HEK293 (cell line): ENCODE measurements at regions not wholly inside any gene's neighbourhood (a gene's known extent, or its start where the extent isn't known, plus 50 kb on each side); places are given as distances from the start of the nearest gene placed in this dataset.

Experiments
- CTCF ChIA-PET: fragments of 350-600 bp; formaldehyde crosslinking; extraction: SDS; loops from one replicate; lab custom pipeline; 2021; ENCODE audit warnings: antibody characterized with exemption; lab: Yijun Ruan, JAX
- POLR2A ChIA-PET: fragments of 300-600 bp; formaldehyde crosslinking; extraction: SDS; loops from one replicate; lab custom pipeline; 2020; ENCODE audit warnings: antibody characterized with exemption, inconsistent platforms; lab: Yijun Ruan, JAX
- H3K27ac ChIP-seq: fragments of 200-500 bp; sonication (Bioruptor generic); 2 replicates; pipeline ENCODE4 v1.5.1; 2014; ENCODE audit warnings: low read depth, low read length, control low read depth, inconsistent platforms; ENCODE audit errors: extremely low read depth
- H3K36me3 ChIP-seq, 2 experiments: fragments of 200-500 bp in 1 of 2; sonication (Bioruptor generic) in 1 of 2; 1 replicate in 1 of 2; 2 replicates in 1 of 2; pipeline ENCODE4 v1.5.1; 2014 to 2017; ENCODE audit warnings: inconsistent platforms in 2 of 2, low read length in 2 of 2; ENCODE audit not compliant: control insufficient read depth in 2 of 2, insufficient read depth in 1 of 2
- H3K4me1 ChIP-seq: fragments of 200-500 bp; sonication (Bioruptor generic); 2 replicates; pipeline ENCODE4 v1.5.1; 2014; ENCODE audit warnings: mild to moderate bottlenecking, low read length, inconsistent platforms; ENCODE audit not compliant: control insufficient read depth, insufficient read depth
- H3K4me3 ChIP-seq: 2 replicates; pipeline ENCODE4 v1.5.1; 2011; ENCODE audit warnings: low read depth, mild to moderate bottlenecking, control low read depth, low read length, moderate library complexity
- H3K9me3 ChIP-seq: fragments of 200-500 bp; sonication (Bioruptor generic); 2 replicates; pipeline ENCODE4 v1.5.1; 2014; ENCODE audit warnings: low read depth, low read length, inconsistent platforms; ENCODE audit not compliant: control insufficient read depth, insufficient read depth
- PRDM1 ChIP-seq: fragments of 450-650 bp; formaldehyde crosslinking; IDR thresholded peaks from 2 replicates; pipeline ENCODE4; 2016; ENCODE audit warnings: missing biosample characterization, missing genetic modification characterization
- PRDM6 ChIP-seq: fragments of 450-650 bp; formaldehyde crosslinking; IDR thresholded peaks from 2 replicates; pipeline ENCODE4 v1.5.1; 2017; ENCODE audit warnings: missing biosample characterization, missing genetic modification characterization
- SETDB1 ChIP-seq: IDR thresholded peaks from one replicate; pipeline ENCODE4 v1.6.1; 2017; ENCODE audit warnings: mild to moderate bottlenecking, low read length, moderate library complexity, mixed read lengths; ENCODE audit not compliant: insufficient read length
- TCF7L2 ChIP-seq: IDR thresholded peaks from 2 replicates; pipeline ENCODE4 v1.6.1; 2011; ENCODE audit warnings: low read depth, mild to moderate bottlenecking, inconsistent platforms, low read length, moderate library complexity, borderline replicate concordance
- ZFHX2 ChIP-seq: fragments of 450-650 bp; formaldehyde crosslinking; conservative IDR thresholded peaks from 2 replicates; pipeline ENCODE4 v1.5.1; 2016; ENCODE audit warnings: missing biosample characterization, missing genetic modification characterization
- ZNF138 ChIP-seq: fragments of 450-650 bp; formaldehyde crosslinking; IDR thresholded peaks from 2 replicates; pipeline ENCODE4 v1.5.1; 2016; ENCODE audit warnings: missing biosample characterization, missing genetic modification characterization, borderline replicate concordance
- ZNF426 ChIP-seq: fragments of 450-650 bp; formaldehyde crosslinking; IDR thresholded peaks from 2 replicates; pipeline ENCODE4 v1.5.1; 2017; ENCODE audit warnings: missing biosample characterization, missing genetic modification characterization, mild to moderate bottlenecking, inconsistent platforms, moderate library complexity
- ZNF449 ChIP-seq: fragments of 450-650 bp; formaldehyde crosslinking; IDR thresholded peaks from 2 replicates; pipeline ENCODE4 v1.5.1; 2017; ENCODE audit warnings: missing biosample characterization, mild to moderate bottlenecking, missing genetic modification characterization, moderate library complexity
- ZNF48 ChIP-seq: fragments of 450-650 bp; formaldehyde crosslinking; IDR thresholded peaks from 2 replicates; pipeline ENCODE4 v1.5.1; 2016; ENCODE audit warnings: missing biosample characterization, missing genetic modification characterization
- ZNF610 ChIP-seq: fragments of 450-650 bp; formaldehyde crosslinking; IDR thresholded peaks from 2 replicates; pipeline ENCODE4 v1.5.1; 2016; ENCODE audit warnings: missing biosample characterization, missing genetic modification characterization, borderline replicate concordance
- ZNF624 ChIP-seq: fragments of 450-650 bp; formaldehyde crosslinking; IDR thresholded peaks from 2 replicates; pipeline ENCODE4 v1.5.1; 2017; ENCODE audit warnings: missing biosample characterization, missing genetic modification characterization
- ZNF626 ChIP-seq: fragments of 450-650 bp; sonication (Bioruptor Pico); formaldehyde crosslinking; IDR thresholded peaks from 2 replicates; pipeline ENCODE4 v1.5.1; 2018; ENCODE audit warnings: missing biosample characterization, missing genetic modification characterization, inconsistent platforms
- ZNF658 ChIP-seq: fragments of 450-650 bp; formaldehyde crosslinking; IDR thresholded peaks from 2 replicates; pipeline ENCODE4; 2016; ENCODE audit warnings: missing biosample characterization, missing genetic modification characterization
- ZNF677 ChIP-seq: fragments of 450-650 bp; IDR thresholded peaks from 2 replicates; pipeline ENCODE4 v1.5.0; 2018; ENCODE audit warnings: missing biosample characterization, mild to moderate bottlenecking, missing genetic modification characterization, moderate library complexity
- ZNF776 ChIP-seq: fragments of 450-650 bp; formaldehyde crosslinking; IDR thresholded peaks from 2 replicates; pipeline ENCODE4 v1.5.0; 2017; ENCODE audit warnings: missing biosample characterization, missing genetic modification characterization, borderline replicate concordance
- ZNF785 ChIP-seq: fragments of 450-650 bp; formaldehyde crosslinking; IDR thresholded peaks from 2 replicates; pipeline ENCODE4 v1.5.1; 2016; ENCODE audit warnings: missing biosample characterization, missing genetic modification characterization
- TF ChIP-seq, protein P1 (sequence below): fragments of 450-650 bp; formaldehyde crosslinking; IDR thresholded peaks from 2 replicates; pipeline ENCODE4 v1.5.1; 2016; ENCODE audit warnings: missing biosample characterization, missing genetic modification characterization

DNA sequence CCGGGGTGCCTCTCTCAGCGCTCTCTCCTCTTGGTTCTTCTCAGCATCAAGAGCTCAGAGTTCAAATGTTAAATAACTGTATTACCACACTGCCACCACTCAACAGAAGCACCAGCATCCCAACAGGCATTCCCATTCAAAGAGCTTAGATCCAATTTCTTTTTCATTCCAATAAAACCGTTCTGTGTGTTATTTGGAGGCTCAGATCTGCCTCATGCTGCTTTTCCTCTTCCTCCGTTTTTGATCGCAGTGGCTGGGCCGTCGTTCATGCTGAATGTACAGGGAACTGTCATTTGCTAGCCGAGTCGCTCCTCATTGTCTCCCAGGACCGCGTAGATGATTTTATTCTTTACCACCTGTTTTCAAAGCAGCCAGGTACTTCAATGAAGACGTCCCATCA lies 798.9 kb upstream of the SALL3 start:
- no peaks in the 10 kb centered on the region for H3K36me3 ChIP-seq
- CTCF ChIA-PET = no interaction called here
- POLR2A ChIA-PET = no interaction called here
- no peak overlapping the region for H3K4me3 ChIP-seq
- TF ChIP-seq ZNF624 (tag by site-specific recombination) (no peak), ZNF138 (tag by site-specific recombination) (no peak), ZNF48 (no peak), PRDM1 (tag by site-specific recombination) (no peak), ZNF677 (no peak), ZNF785 (tag by site-specific recombination) (no peak), ZNF658 (no peak), ZNF449 (tag by site-specific recombination) (no peak), ZNF626 (tag by site-specific recombination) (no peak)
- no peaks in the 10 kb centered on the region for H3K4me1 ChIP-seq
- no peak overlapping the region for H3K27ac ChIP-seq
- H3K9me3 ChIP-seq = no peaks in the 10 kb centered on the region

DNA sequence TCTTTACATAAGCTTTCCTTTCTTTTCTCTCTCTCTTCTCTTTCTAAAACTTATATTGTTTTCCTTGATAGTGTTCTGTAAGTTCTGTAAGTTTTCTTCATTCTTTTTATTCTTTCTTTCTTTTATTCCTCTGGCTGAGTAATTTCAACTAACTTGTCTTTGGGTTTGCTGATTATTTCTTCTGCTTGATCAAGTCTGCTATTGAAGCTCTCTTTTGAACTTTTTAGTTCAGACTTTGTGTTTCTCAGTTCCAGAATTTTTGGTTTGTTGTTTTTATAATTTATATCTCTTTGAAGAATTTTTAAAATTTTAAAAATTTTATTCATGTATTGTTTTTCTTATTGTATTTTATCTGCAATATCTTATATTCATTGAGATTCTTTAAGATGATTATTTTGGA lies 795.8 kb upstream of the SALL3 start:
- H3K27ac ChIP-seq = no peak overlapping the region
- TF ChIP-seq TCF7L2 (no peak), ZNF610 (tag by site-specific recombination) (no peak), ZNF48 (no peak), ZNF776 (no peak), SETDB1 (peak; percentile 79), PRDM6 (tag by site-specific recombination) (no peak), ZFHX2 (tag by site-specific recombination) (no peak), ZNF426 (tag by site-specific recombination) (no peak)
- TF ChIP-seq, protein P1, sequence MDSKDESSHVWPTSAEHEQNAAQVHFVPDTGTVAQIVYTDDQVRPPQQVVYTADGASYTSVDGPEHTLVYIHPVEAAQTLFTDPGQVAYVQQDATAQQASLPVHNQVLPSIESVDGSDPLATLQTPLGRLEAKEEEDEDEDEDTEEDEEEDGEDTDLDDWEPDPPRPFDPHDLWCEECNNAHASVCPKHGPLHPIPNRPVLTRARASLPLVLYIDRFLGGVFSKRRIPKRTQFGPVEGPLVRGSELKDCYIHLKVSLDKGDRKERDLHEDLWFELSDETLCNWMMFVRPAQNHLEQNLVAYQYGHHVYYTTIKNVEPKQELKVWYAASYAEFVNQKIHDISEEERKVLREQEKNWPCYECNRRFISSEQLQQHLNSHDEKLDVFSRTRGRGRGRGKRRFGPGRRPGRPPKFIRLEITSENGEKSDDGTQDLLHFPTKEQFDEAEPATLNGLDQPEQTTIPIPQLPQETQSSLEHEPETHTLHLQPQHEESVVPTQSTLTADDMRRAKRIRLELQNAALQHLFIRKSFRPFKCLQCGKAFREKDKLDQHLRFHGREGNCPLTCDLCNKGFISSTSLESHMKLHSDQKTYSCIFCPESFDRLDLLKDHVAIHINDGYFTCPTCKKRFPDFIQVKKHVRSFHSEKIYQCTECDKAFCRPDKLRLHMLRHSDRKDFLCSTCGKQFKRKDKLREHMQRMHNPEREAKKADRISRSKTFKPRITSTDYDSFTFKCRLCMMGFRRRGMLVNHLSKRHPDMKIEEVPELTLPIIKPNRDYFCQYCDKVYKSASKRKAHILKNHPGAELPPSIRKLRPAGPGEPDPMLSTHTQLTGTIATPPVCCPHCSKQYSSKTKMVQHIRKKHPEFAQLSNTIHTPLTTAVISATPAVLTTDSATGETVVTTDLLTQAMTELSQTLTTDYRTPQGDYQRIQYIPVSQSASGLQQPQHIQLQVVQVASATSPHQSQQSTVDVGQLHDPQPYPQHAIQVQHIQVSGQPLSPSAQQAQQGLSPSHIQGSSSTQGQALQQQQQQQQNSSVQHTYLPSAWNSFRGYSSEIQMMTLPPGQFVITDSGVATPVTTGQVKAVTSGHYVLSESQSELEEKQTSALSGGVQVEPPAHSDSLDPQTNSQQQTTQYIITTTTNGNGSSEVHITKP (tag by site-specific recombination) = no peak
- no peak overlapping the region for H3K4me3 ChIP-seq
- no peaks in the 10 kb centered on the region for H3K36me3 ChIP-seq
- no peaks in the 10 kb centered on the region for H3K4me1 ChIP-seq
- no peaks in the 10 kb centered on the region for H3K9me3 ChIP-seq
- POLR2A ChIA-PET = no interaction called here
- CTCF ChIA-PET = no interaction called here
